ENCODE measurements at regions not wholly inside any gene's neighbourhood (a gene's known extent, or its start where the extent isn't known, plus 50 kb on each side); places are given as distances from the start of the nearest gene placed in this dataset.

- no peak for DNase-seq (ENCODE audit: low read depth)
Observed at GRCh38 chr2:120991441-120991840, 255.8 kb downstream of the GLI2 start.

DNA sequence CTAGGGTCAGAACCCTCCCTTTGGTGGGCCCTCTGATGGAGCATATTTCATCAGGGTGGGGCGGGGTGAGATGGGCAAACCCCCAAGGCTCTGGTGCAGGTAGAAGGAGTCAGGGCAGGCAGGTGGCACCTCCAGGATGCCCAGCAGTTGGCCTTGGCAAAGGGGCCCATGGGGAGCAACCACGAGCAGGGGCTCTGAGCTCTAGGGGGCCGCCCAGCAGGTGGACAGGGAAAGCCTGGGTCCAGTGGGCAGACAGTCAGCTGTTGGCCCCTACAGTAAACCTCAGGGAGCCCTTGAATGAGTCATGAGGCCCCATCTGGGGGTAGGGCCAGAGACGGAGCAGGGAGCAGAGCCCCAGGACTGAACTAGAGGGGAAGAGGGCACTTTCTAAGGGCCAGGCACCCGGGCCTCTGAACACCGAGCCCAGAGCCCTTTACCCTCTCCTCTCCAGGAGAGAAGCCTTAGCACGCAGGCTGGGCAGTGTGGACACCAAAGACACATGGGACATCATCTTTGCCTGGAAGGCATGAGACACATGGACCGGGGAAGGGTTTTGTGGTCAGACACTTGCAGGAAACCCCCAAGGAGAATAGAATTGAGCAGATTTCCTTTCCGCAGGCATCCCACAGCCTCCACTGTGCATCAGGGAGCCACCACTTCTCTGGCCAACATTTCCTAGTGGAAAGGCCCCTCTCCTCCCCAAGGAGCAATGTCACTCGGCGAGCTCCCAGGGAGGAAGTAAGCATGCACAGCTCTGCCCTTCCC is 257.3 kb downstream of the GLI2 start:
- DNase-seq (ENCODE audit: low read depth), result peak; percentile 67

GRCh38 chr2:120993661-120994060 is 258.0 kb downstream of the GLI2 start:
- no peak for DNase-seq (ENCODE audit: low read depth)

- no peak for DNase-seq (ENCODE audit: low read depth)
Observed at GRCh38 chr2:120994301-120994995, 258.8 kb downstream of the GLI2 start.

GRCh38 chr2:120995152-120995551 is 259.5 kb downstream of the GLI2 start:
- DNase-seq (ENCODE audit: low read depth), result no peak

- no peak for DNase-seq (ENCODE audit: low read depth)
Observed at GRCh38 chr2:120995656-120996190, 260.1 kb downstream of the GLI2 start.

DNA sequence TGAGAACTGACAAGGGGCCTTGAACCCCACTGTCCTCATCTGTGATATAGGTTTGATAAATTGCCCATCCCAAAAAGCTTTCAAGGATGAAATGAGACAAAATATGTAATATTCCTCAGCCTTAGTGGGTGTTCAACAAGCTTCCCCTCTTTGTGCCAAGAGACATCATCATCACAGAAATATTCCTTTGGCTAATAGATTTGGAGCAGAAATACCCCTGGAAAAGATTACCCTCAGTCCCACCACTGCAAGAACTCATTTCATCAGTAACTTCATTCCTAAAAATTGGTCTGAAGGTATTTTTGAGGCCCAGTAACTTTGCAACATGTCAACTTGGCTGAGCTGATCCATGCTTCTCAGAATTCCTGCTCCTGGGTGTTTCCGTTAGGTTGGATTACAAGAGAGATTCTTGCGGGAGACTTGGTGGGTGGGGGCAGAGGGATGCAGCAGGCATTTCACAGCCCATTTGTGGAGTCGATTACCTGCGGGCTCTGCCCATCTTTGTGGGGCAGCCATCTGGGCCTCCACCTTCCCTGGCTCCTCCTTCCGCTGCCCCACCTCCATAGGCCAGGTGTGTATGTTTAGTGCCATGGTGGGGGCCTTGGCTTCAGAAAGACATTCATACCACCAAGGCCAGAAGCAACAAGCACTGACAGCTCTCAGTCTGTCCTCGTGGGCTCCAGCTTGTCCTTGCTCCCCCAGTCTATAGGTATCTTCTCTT is 263.9 kb downstream of the GLI2 start:
- DNase-seq (ENCODE audit: low read depth), result no peak

DNA sequence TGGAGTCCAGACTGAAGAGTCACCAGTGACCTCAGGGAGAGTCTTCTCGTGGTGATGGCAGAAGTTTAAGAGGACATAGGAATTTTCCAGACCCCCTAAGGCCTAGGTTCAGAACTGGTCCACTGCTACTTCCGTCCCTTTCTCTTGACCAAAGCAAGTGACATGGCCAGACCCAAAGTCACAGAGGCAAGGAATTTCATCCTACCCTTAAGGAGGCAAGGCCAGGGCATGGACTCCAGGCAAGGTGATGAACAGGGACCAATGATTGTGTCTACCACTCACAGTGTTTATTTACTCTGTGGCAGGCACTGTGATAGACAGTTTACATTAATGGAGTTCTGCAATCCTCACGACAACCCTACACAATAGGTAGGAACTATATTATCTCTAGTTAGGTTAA is 265.1 kb downstream of the GLI2 start:
- no peak for DNase-seq (ENCODE audit: low read depth)

DNA sequence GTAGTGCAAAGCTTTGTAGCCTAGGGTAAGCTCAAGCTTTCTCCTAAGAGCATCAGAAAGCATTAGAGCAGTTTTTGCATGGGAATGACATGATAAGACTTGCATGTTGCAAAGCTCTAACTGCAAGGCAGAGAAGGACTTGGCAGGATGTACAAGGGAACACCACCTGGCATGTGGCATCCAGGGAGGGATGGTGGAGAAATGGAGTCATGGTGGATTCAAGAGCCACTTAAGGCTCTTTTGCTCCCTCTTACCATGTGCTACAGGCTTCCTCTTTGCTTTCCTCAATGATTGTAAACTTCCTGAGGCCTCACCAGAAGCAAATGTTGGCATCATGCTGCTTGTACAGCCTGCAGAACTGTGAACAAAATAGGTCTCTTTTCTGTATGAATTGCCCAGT is 266.0 kb downstream of the GLI2 start:
- DNase-seq (ENCODE audit: low read depth), result no peak

- no peak for DNase-seq (ENCODE audit: low read depth)
Observed at GRCh38 chr2:121002597-121002996, 266.9 kb downstream of the GLI2 start.

- DNase-seq (ENCODE audit: low read depth), result no peak
Observed at GRCh38 chr2:121003391-121003790, 267.7 kb downstream of the GLI2 start.

DNA sequence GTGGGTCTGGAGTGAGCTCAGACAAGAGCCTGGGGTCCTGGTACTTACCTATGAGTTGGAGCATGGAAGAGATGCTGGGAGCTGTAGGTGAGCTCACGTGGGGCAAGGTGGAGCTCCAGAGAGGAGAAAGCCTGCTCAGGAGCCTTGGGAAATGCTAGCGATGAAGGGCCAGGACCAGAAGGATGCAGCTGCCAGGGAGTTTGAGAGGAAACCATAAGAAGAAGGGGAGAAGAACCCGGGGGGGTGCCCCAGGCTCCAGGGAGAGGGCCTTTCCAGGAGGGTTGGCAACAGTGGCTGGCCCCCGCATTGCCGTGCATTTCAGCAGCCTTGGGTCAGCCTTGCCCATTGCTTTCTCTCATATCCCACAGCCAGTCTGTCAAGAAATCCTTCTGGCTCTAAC is 268.7 kb downstream of the GLI2 start:
- DNase-seq (ENCODE audit: low read depth), result no peak

- DNase-seq (ENCODE audit: low read depth), result no peak
Observed at GRCh38 chr2:121004950-121005349, 269.3 kb downstream of the GLI2 start.

GRCh38 chr2:121005453-121005852 is 269.8 kb downstream of the GLI2 start:
- no peak for DNase-seq (ENCODE audit: low read depth)

- no peak for DNase-seq (ENCODE audit: low read depth)
Observed at GRCh38 chr2:121006743-121007489, 271.2 kb downstream of the GLI2 start.

DNA sequence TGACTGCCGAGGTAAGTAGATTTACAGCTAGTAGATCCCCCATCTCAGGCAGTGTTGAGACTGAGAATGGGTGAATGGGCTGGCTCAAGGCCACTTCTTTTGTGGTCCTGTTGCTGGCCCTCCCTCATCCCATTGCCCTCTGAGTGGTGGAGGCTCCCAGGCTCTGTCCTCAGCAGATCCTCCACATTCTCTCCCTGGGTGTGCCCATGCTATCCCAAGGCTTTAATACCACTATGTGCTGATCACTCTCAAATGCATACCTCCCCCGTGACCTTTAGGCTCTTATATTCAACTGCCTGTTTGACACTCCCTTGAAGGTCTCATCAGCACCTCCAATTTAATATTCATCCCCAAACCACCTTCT is 271.8 kb downstream of the GLI2 start:
- no peak for DNase-seq (ENCODE audit: low read depth)

DNA sequence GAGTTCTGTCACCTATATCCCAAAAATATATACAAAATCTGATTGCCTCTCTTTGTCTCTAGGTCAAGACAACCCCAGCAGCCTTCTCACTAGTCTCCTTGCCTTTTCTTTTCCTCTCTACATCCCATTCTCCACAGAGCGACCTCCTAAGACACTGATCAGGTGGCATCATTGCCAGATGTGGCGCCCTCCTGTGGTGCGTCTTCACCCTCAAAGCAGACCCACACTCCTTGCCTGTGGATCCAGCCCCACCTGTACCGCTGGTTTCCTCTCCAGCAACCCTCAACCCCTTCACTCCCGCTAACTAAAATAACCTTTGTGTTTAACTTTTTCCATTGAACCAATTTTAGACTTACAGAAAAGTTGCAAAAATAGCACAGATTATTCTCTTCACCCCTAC is 273.3 kb downstream of the GLI2 start:
- peak; percentile 26 for DNase-seq (ENCODE audit: low read depth)

DNA sequence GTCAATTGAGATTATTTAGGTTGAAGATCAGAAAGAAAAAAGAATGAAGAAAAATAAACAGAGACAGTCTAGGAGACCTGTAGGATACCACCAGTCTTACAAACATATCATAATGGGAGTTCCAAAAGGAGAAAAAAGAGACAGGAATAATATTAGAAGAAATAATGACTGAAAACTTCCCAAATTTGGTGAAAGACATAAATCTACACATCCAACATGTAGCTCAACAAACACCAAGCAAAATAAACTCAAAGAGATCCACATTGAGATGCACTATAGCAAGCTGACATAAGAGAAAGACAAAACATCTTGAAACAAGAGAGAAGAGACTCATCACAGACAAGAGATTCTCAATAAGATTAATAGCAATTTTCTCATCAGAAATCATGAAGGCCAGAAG is 274.0 kb downstream of the TFCP2L1 start:
- DNase-seq (ENCODE audit: low read depth), result no peak

DNA sequence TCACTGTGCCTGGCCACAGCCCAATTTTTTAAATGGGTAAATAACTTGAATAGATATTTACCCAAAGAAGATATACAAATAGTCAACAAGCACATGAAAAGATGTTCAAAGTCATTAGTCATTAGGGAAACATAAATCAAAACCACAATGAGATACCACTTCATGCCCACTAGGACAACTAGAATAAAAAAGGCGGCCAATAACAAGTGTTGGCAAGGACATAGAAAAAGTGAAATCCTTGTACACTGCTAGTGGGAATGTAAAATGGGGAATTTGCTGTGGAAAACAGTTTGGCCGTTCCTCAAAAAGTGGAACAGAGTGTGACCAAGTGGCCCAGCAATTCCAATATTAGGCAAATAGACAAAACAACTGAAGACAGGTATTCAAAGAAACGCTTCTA is 270.1 kb downstream of the TFCP2L1 start:
- DNase-seq (ENCODE audit: low read depth), result no peak

GRCh38 chr2:121015971-121016485 is 269.0 kb downstream of the TFCP2L1 start:
- no peak for DNase-seq (ENCODE audit: low read depth)

- no peak for DNase-seq (ENCODE audit: low read depth)
Observed at GRCh38 chr2:121017396-121017795, 267.6 kb downstream of the TFCP2L1 start.
